Uterus (tissue), 2 donors: ENCODE measurements at regions not wholly inside any gene's neighbourhood (a gene's known extent, or its start where the extent isn't known, plus 50 kb on each side); places are given as distances from the start of the nearest gene placed in this dataset.

Source experiments
- CTCF ChIP-seq, 4 experiments: fragments of 200-600 bp in 2 of 4; fragments of 450-650 bp in 2 of 4; sonication (generic) in 2 of 4; IDR thresholded peaks; one replicate each; pipeline ENCODE4 v1.5.1; 2016 to 2019; ENCODE audit warnings: antibody characterized with exemption in 4 of 4, mild to moderate bottlenecking in 2 of 4, moderate library complexity in 1 of 4
- POLR2A ChIP-seq, 2 donors: fragments of 450-650 bp; IDR thresholded peaks; one replicate each; pipeline ENCODE4 v1.6.1; 2016; ENCODE audit warnings: antibody characterized with exemption in 2 of 2, mild to moderate bottlenecking in 1 of 2, moderate library complexity in 1 of 2

- TF ChIP-seq CTCF (IDR thresholded peaks at IDR 0.05) (no peak), POLR2A (IDR thresholded peaks at IDR 0.05) (no peak)
These were observed 396.7 kb downstream of the PTPRU start for GRCh38 chr1:29632806-29633615.
